SK-N-MC (cell line): ENCODE measurements at regions not wholly inside any gene's neighbourhood (a gene's known extent, or its start where the extent isn't known, plus 50 kb on each side); places are given as distances from the start of the nearest gene placed in this dataset.

Experiments used
- DNase-seq: peaks from one replicate; pipeline ENCODE4 v3.0.0-alpha.2; 2011; ENCODE audit warnings: low read depth, low spot score
- H3K27ac ChIP-seq: fragments of 200-600 bp; sonication (generic); 2 replicates; pipeline ENCODE4 v1.5.1; 2016; ENCODE audit warnings: mixed run types
- H3K36me3 ChIP-seq: fragments of 200-600 bp; sonication (generic); 2 replicates; pipeline ENCODE4 v1.6.1; 2017; ENCODE audit warnings: antibody characterized with exemption, low read length, mixed read lengths; ENCODE audit not compliant: insufficient read depth
- H3K4me3 ChIP-seq: fragments of 200-600 bp; sonication (generic); 2 replicates; pipeline ENCODE4 v1.5.1; 2016
- H3K9ac ChIP-seq: fragments of 200-600 bp; sonication (generic); 2 replicates; pipeline ENCODE4 v1.8.0; 2017; ENCODE audit warnings: mixed run types, mixed read lengths; ENCODE audit not compliant: insufficient read length
- H3K9me3 ChIP-seq: fragments of 200-600 bp; sonication (generic); 2 replicates; pipeline ENCODE4 v1.6.1; 2017; ENCODE audit warnings: low read depth, mild to moderate bottlenecking, antibody characterized with exemption, low read length, moderate library complexity, mixed read lengths
- EZH2 ChIP-seq: fragments of 200-600 bp; sonication (generic); IDR thresholded peaks from one replicate; pipeline ENCODE4 v1.6.1; 2017; ENCODE audit warnings: antibody characterized with exemption
- FOXP2 ChIP-seq: optimal IDR thresholded peaks from 2 replicates; pipeline ENCODE3; 2011; ENCODE audit warnings: mild to moderate bottlenecking, moderate library complexity; ENCODE audit not compliant: insufficient read depth; ENCODE audit errors: extremely low read length, control extremely low read depth
- POLR2AphosphoS5 ChIP-seq: IDR thresholded peaks from 2 replicates; pipeline ENCODE4 v1.6.1; 2012; ENCODE audit warnings: mild to moderate bottlenecking, low read depth, low read length, borderline replicate concordance

DNA sequence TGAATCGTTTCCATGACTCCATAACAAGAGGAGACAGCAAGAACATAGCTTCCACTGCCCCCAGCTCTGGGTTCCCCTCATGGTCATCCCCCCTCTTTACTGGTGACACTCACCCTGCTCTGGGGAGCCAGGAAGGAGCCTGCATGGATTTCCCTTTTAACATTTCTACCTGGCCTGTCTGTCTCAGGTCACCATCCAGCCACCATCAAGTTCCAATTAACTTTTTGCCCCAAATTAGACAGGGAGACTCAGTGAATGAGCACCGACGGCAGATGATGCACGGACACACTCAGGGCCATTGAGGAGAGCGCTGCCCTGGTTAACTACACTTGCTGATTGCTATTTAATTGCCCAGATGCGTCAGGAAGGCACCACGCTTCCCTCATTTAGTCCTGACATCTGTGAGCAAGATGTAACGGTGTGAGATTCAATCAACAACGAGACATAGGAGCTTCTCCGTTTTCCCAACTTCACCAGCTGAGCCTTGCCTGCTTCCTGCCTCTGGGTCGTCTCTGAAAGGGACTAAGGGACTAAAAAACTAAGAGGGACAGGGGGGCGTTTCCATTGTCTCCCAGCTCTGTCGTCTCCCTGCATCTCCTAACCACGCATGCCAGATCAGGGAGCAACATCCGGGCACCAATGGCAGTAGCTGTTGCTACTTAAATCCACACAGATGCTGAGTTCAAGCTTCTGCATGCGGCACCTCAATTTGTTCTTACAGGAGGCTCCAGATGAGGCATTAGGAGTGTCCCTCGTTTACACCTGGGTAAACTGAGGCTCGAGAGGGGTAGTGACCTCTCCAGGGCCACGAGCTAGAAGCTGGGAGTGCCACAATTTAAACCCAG, 426.7 kb downstream of the NPHP4 start:
- no peaks in the 10 kb centered on the region for H3K36me3 ChIP-seq
- H3K27ac ChIP-seq = no peak overlapping the region
- no peak overlapping the region for H3K4me3 ChIP-seq
- no peaks in the 10 kb centered on the region for H3K9me3 ChIP-seq
- H3K9ac ChIP-seq = no peak overlapping the region
- TF ChIP-seq EZH2 (no peak), FOXP2 (no peak), POLR2AphosphoS5 (no peak)
- DNase-seq = no peak

DNA sequence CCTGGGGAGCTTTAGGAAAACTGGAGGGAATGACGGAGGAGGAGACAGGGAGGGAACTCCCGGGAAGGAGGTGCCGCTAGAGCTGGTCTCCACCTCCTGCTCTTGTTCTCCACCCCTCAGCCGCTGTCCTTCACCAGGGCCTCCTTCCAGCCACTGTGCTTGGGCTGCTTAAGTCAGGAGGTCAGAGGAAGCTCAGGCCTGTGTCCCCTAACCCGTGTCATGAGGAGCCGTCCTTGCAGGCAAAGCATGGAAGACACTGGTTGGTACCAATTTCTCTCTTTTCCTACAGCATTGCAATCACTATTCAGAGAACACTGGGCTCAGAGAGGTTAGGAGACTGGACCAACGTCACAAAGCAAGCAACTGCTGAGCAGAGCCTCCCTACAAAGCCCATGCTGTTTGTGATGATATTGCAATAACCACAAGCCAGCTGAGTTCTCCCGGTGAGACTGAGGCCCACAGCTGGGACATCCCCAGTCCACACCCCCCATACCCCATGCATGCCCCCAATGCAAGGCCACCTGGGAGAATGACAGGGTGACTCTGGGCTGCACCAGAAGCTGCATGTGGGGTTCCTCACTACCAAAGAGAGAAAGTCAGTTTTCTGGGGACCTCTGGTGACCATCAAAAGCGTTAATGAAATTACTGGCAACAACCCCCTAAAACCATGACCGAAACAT, 427.5 kb downstream of the NPHP4 start:
- no peak for TF ChIP-seq FOXP2
- no peak for TF ChIP-seq POLR2AphosphoS5
- TF ChIP-seq EZH2 = no peak
- H3K9ac ChIP-seq = no peak overlapping the region
- H3K4me3 ChIP-seq = no peak overlapping the region
- DNase-seq = no peak
- no peaks in the 10 kb centered on the region for H3K9me3 ChIP-seq
- no peak overlapping the region for H3K27ac ChIP-seq
- H3K36me3 ChIP-seq = no peaks in the 10 kb centered on the region

DNA sequence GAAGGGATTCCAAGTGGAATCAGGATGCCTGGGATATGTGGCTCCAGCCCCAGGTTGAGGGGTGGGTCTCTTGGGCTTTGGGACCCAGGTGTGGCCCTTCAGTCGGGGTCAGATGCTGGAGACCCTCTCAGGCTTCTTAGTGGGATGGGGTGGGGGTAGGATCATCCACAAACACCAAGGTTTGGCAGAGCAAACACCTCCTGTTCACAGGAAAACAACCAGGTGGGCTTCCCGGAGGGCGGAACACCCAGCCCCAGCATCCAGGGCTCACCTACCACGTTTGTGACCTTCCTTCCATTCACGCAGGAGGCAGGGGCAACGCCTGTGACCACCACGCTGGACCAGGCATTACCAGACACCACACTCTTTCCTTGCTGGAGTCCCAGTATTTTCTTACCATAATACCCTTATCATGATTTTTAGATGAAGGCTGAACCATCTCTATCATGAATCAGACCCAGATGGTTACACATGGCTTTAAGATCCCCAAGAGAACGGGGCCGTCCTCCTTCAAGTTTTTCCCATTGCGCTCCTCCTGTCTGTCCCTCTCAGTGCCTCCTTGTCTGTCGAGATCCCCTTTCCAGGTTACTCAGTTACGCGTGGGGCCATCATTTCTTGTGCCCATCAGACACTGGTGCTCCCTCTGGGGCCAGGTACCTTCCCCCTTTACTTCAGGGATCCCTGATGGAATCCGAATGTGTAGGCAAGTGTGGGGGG, 428.2 kb downstream of the NPHP4 start:
- Histone ChIP-seq H3K27ac (no peak overlapping the region), H3K36me3 (no peaks in the 10 kb centered on the region), H3K9ac (no peak overlapping the region), H3K4me3 (no peak overlapping the region), H3K9me3 (no peaks in the 10 kb centered on the region)
- no peak for DNase-seq
- TF ChIP-seq EZH2 (no peak), FOXP2 (no peak), POLR2AphosphoS5 (no peak)

DNA sequence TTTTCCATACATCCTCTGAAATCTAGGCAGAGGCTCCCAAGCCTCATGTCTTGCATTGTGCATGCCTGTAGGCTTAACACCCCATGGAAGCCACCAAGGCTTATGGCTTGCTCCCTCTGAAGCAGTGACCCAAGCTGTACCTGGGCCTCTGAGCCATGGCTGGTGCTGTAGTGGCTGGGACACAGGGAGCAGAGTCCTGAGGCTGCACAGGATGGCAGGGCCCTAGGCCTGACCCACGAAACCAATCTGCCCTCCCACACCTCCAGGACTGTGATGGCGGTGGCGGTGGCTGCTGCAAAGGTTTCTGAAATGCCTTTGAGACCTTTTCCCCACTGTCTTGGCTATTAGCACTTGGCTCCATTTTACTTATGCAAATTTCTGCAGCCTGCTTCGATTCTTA, 429.5 kb downstream of the NPHP4 start:
- no peak for DNase-seq
- no peaks in the 10 kb centered on the region for H3K9me3 ChIP-seq
- H3K36me3 ChIP-seq = no peaks in the 10 kb centered on the region
- H3K4me3 ChIP-seq = no peak overlapping the region
- no peak overlapping the region for H3K9ac ChIP-seq
- H3K27ac ChIP-seq = no peak overlapping the region
- TF ChIP-seq POLR2AphosphoS5 = no peak
- TF ChIP-seq EZH2 = no peak
- TF ChIP-seq FOXP2 = no peak

DNA sequence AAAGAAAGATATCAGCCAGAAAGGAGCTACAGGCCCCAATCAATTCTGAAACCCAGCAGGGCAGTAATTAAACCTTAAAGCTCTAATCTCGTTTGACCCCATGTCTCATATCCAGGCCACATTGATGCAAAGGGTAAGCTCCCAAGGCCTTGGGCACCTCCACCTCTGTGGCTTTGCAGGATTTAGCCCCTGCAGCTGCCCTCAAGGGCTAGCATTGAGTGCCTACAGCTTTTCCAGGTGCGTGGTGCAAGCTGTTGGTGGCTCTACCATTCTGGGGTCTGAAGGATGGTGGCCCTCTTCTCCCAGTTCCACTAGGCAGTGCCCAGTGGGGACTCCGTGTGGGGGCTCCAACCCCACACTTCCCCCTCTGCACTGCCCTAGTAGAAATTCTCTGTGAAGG, 429.9 kb downstream of the NPHP4 start:
- Histone ChIP-seq H3K36me3 (no peaks in the 10 kb centered on the region), H3K27ac (no peak overlapping the region), H3K9me3 (no peaks in the 10 kb centered on the region), H3K9ac (no peak overlapping the region), H3K4me3 (no peak overlapping the region)
- no peak for TF ChIP-seq POLR2AphosphoS5
- DNase-seq = no peak

DNA sequence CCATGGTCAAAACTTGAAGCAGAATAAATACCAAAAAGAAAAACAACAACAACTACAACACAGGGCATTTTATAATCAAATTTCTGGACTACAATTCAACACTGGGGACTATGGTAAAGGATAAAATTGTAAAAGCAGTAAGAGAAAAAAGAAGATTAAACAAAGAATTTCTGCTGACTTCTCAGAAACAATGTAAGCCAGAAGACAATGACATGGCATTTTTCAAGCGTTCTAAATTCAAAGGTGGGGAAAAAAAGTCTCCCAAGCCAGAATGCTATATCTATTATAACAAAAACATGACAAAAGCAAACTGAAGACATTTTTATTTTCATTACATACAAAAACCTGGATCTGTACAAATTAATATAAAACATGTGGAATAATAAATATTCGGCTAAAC, 433.1 kb downstream of the NPHP4 start:
- Histone ChIP-seq H3K4me3 (no peak overlapping the region), H3K36me3 (no peaks in the 10 kb centered on the region), H3K9me3 (no peaks in the 10 kb centered on the region), H3K27ac (no peak overlapping the region), H3K9ac (no peak overlapping the region)
- no peak for TF ChIP-seq FOXP2
- no peak for TF ChIP-seq POLR2AphosphoS5
- no peak for TF ChIP-seq EZH2
- DNase-seq = no peak

DNA sequence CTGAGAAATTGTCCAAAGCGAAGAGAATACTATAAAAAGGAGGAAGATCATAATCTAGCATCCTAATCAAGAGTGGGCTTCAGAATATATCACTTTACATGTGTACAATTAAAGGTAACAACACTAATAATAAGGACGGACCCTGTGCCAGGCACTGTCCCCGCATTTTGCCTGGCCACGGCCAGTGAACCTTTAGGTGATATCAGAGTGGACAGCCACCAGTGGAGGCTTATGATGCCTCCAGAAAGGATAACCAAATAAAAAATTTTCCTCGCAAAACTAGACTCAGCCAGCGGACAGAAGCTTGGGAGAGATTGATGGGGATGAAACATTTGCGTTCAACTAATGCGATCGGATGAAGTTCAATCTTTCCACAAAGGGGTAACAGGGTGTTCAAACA, 436.4 kb downstream of the NPHP4 start:
- H3K9me3 ChIP-seq = no peaks in the 10 kb centered on the region
- no peaks in the 10 kb centered on the region for H3K36me3 ChIP-seq
- H3K4me3 ChIP-seq = no peak overlapping the region
- no peak overlapping the region for H3K27ac ChIP-seq
- H3K9ac ChIP-seq = no peak overlapping the region
- TF ChIP-seq FOXP2 (no peak), EZH2 (no peak)
- DNase-seq = no peak

DNA sequence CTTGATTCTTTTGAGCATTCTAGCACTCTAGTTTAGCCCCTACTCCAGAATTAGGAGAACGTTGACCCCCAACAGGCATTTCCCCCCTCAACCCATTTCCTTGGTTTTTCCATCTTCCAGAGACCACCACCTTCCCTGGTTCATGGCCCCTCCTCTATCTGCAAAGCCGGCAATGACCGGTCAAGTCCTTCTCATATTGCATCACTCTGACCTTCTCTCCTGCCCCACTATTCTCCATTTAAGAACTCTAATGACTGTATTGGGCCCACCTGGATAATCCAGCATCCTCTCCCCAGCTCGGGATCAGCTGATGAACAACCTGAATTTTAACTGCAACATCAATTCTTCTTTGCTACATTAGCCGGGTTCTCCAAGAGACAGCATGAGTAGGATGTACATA, 437.4 kb downstream of the NPHP4 start:
- Histone ChIP-seq H3K36me3 (no peaks in the 10 kb centered on the region), H3K9me3 (no peaks in the 10 kb centered on the region), H3K27ac (no peak overlapping the region), H3K4me3 (no peak overlapping the region), H3K9ac (no peak overlapping the region)
- DNase-seq = no peak
- TF ChIP-seq POLR2AphosphoS5 (no peak), EZH2 (no peak), FOXP2 (no peak)
